IMR-90 (cell line): ENCODE measurements at regions not wholly inside any gene's neighbourhood (a gene's known extent, or its start where the extent isn't known, plus 50 kb on each side); places are given as distances from the start of the nearest gene placed in this dataset.

ENCODE experiments used
- ATAC-seq: fragments of 200-7000 bp; cut with Tn5 transposase; 2 replicates; pipeline ENCODE4 v1.9.1; 2020; ENCODE audit warnings: low read depth, mild to moderate bottlenecking, moderate library complexity
- BruUV-seq: library from RNA; stranded (reverse); fragments of 400-500 nt; replicated peaks from 2 replicates; lab custom pipeline; 2021; lab: Mats Ljungman, UMichigan
- CTCF ChIA-PET: fragments of 300-600 bp; formaldehyde crosslinking; extraction: SDS; loops from one replicate; lab custom pipeline; 2021; ENCODE audit warnings: antibody characterized with exemption; lab: Yijun Ruan, JAX
- POLR2A ChIA-PET: fragments of 300-600 bp; sonication (Branson Sonifier 250); formaldehyde crosslinking; loops from one replicate; lab custom pipeline; 2022; ENCODE audit warnings: antibody characterized with exemption; ENCODE audit not compliant: unreplicated experiment; lab: Charles Lee
- DNase-seq: peaks from one replicate; pipeline ENCODE4 v3.0.0; 2013
- H2AFZ ChIP-seq: replicated peaks from 2 replicates; pipeline ENCODE3; 2013; ENCODE audit warnings: low read length, mild to moderate bottlenecking; ENCODE audit not compliant: poor library complexity
- H2AK5ac ChIP-seq: 2 replicates; pipeline ENCODE4 v1.6.1; 2013; ENCODE audit warnings: low read depth, low read length, inconsistent platforms
- H2AK9ac ChIP-seq: replicated peaks from 2 replicates; pipeline ENCODE3; 2013; ENCODE audit warnings: mild to moderate bottlenecking, low read depth, low read length, moderate library complexity; ENCODE audit not compliant: poor library complexity
- H2BK120ac ChIP-seq: 2 replicates; pipeline ENCODE4 v1.6.1; 2013; ENCODE audit warnings: low read depth, low read length, inconsistent platforms
- H2BK15ac ChIP-seq: 3 replicates; pipeline ENCODE4 v1.6.1; 2013; ENCODE audit warnings: low read depth, low read length, inconsistent platforms
- H2BK20ac ChIP-seq: 2 replicates; pipeline ENCODE4 v1.6.1; 2013; ENCODE audit warnings: low read depth, mild to moderate bottlenecking, inconsistent platforms, low read length, moderate library complexity
- H2BK5ac ChIP-seq: 2 replicates; pipeline ENCODE4 v1.6.1; 2013; ENCODE audit warnings: mild to moderate bottlenecking, low read depth, low read length, inconsistent platforms; ENCODE audit not compliant: poor library complexity, severe bottlenecking
- H3K14ac ChIP-seq: replicated peaks from 2 replicates; pipeline ENCODE4 v1.6.1; 2013; ENCODE audit warnings: low read depth, low read length, inconsistent platforms
- H3K18ac ChIP-seq: 2 replicates; pipeline ENCODE4 v1.6.1; 2013; ENCODE audit warnings: low read depth, low read length, control low read depth
- H3K23ac ChIP-seq: 2 replicates; pipeline ENCODE4 v1.6.1; 2013; ENCODE audit warnings: low read depth, low read length, inconsistent platforms
- H3K27ac ChIP-seq: 2 replicates; pipeline ENCODE4 v1.5.1; 2013; ENCODE audit warnings: mild to moderate bottlenecking, control low read depth, low read length; ENCODE audit not compliant: insufficient read depth
- H3K27me3 ChIP-seq: 2 replicates; pipeline ENCODE4 v1.6.1; 2013; ENCODE audit warnings: low read length; ENCODE audit not compliant: control insufficient read depth, insufficient read depth
- H3K36me3 ChIP-seq: 2 replicates; pipeline ENCODE4 v1.6.1; 2013; ENCODE audit warnings: low read length, mixed read lengths; ENCODE audit not compliant: control insufficient read depth, insufficient read depth
- H3K4ac ChIP-seq: 2 replicates; pipeline ENCODE4 v1.6.1; 2013; ENCODE audit warnings: low read depth, low read length, inconsistent platforms
- H3K4me1 ChIP-seq: 2 replicates; pipeline ENCODE4 v1.6.1; 2013; ENCODE audit warnings: low read length, mixed read lengths; ENCODE audit not compliant: control insufficient read depth, insufficient read depth
- H3K4me2 ChIP-seq: 2 replicates; pipeline ENCODE4 v1.6.1; 2013; ENCODE audit warnings: low read depth, mild to moderate bottlenecking, control low read depth, low read length, moderate library complexity
- H3K4me3 ChIP-seq: 2 replicates; pipeline ENCODE4 v1.5.1; 2013; ENCODE audit warnings: low read depth, mild to moderate bottlenecking, control low read depth, low read length, moderate library complexity; ENCODE audit not compliant: insufficient read depth
- H3K56ac ChIP-seq: 2 replicates; pipeline ENCODE4 v1.6.1; 2013; ENCODE audit warnings: low read length, inconsistent platforms; ENCODE audit not compliant: insufficient read depth; ENCODE audit errors: extremely low read depth
- H3K79me1 ChIP-seq, 2 experiments: 2 replicates each; pipeline ENCODE4 v1.6.1; 2013; ENCODE audit warnings: low read length in 2 of 2, inconsistent platforms in 1 of 2, low read depth in 1 of 2
- H3K9ac ChIP-seq: 2 replicates; pipeline ENCODE4 v1.6.1; 2013; ENCODE audit warnings: low read depth, low read length, control low read depth
- H3K9me1 ChIP-seq: 2 replicates; pipeline ENCODE4 v1.6.1; 2013; ENCODE audit warnings: low read length, inconsistent platforms; ENCODE audit not compliant: insufficient read depth
- H3K9me3 ChIP-seq: 2 replicates; pipeline ENCODE4 v1.6.1; 2013; ENCODE audit warnings: low read length; ENCODE audit not compliant: control insufficient read depth, insufficient read depth
- H4K20me1 ChIP-seq: 2 replicates; pipeline ENCODE4 v1.6.1; 2013; ENCODE audit warnings: low read length, inconsistent platforms; ENCODE audit not compliant: insufficient read depth
- H4K5ac ChIP-seq: 2 replicates; pipeline ENCODE4 v1.6.1; 2013; ENCODE audit warnings: mild to moderate bottlenecking, low read depth, low read length, control low read depth
- H4K8ac ChIP-seq, 2 experiments: 2 replicates each; pipeline ENCODE4 v1.6.1; 2013; ENCODE audit warnings: low read depth in 2 of 2, low read length in 2 of 2, control low read depth in 1 of 2, inconsistent platforms in 1 of 2
- H4K91ac ChIP-seq: 2 replicates; pipeline ENCODE4 v1.6.1; 2013; ENCODE audit warnings: low read depth, low read length, inconsistent platforms; ENCODE audit not compliant: insufficient read depth
- CEBPB ChIP-seq: IDR thresholded peaks from 2 replicates; pipeline ENCODE4 v1.6.1; 2012; ENCODE audit warnings: low read depth, low read length, improper control_type of control experiment
- ELK1 ChIP-seq: fragments of 150-350 bp; IDR thresholded peaks from 2 replicates; pipeline ENCODE4 v1.6.1; 2016; ENCODE audit warnings: low read depth, mild to moderate bottlenecking, low read length, moderate library complexity, borderline replicate concordance
- MAFK ChIP-seq: IDR thresholded peaks from 2 replicates; pipeline ENCODE4 v1.6.1; 2012; ENCODE audit warnings: low read depth, low read length, improper control_type of control experiment
- MXI1 ChIP-seq: IDR thresholded peaks from 2 replicates; pipeline ENCODE4 v1.6.1; 2012; ENCODE audit warnings: low read depth, mild to moderate bottlenecking, low read length, moderate library complexity, borderline replicate concordance
- NFE2L2 ChIP-seq: fragments of 150-350 bp; IDR thresholded peaks from 2 replicates; pipeline ENCODE4 v1.6.1; 2016; ENCODE audit warnings: low read depth, mild to moderate bottlenecking, low read length
- RAD21 ChIP-seq: IDR thresholded peaks from 2 replicates; pipeline ENCODE4 v1.6.1; 2012; ENCODE audit warnings: low read length, improper control_type of control experiment
- SMC3 ChIP-seq: fragments of 150-350 bp; IDR thresholded peaks from 2 replicates; pipeline ENCODE4 v1.6.1; 2016; ENCODE audit warnings: low read depth, mild to moderate bottlenecking, antibody characterized with exemption, low read length, moderate library complexity
- USF2 ChIP-seq: fragments of 150-350 bp; IDR thresholded peaks from 2 replicates; pipeline ENCODE4 v1.6.1; 2017; ENCODE audit warnings: mild to moderate bottlenecking, antibody characterized with exemption, low read length, low read depth
- WGBS, 2 experiments: methylation state at CpG; one replicate each; pipeline versions ENCODE4 v1.1.5 to v1.1.7; 2013; ENCODE audit warnings: missing lambda C conversion rate in 2 of 2; ENCODE audit not compliant: insufficient read length in 1 of 2; ENCODE audit errors: extremely low coverage in 2 of 2; 5-methylcytosine and 5-hydroxymethylcytosine counted together
- dilution Hi-C: fragments of 300-500 bp; cut with HindIII; formaldehyde crosslinking; loops from one replicate; pipeline ENCODE4 v1.14.3; 2018; ENCODE audit warnings: low sequenced_read_pairs; ENCODE audit not compliant: unreplicated experiment
- in situ Hi-C: fragments of 300-500 bp; cut with MboI; formaldehyde crosslinking; loops from 3 replicates; pipeline ENCODE4 v1.14.3; 2019; ENCODE audit warnings: low sequenced_read_pairs, inconsistent platforms, mixed read lengths
- intact Hi-C: fragments of 100-400 bp; cut with micrococcal nuclease; formaldehyde crosslinking; loops from 2 replicates; pipeline ENCODE4 v1.10.0; 2022
- TF ChIP-seq, protein P1 (sequence below): conservative IDR thresholded peaks from 2 replicates; pipeline ENCODE4 v1.5.1; 2012; ENCODE audit warnings: mild to moderate bottlenecking, low read depth, low read length, improper control_type of control experiment

- dilution Hi-C loops: no loop called here
- ATAC-seq (no peak), DNase-seq (no peak)
- intact Hi-C loops: no loop called here
- H3K23ac ChIP-seq: no peak overlapping the region
- H2AFZ ChIP-seq: no peak overlapping the region
- no TSS peak for BruUV-seq
- no peaks in the 10 kb centered on the region for H3K27me3 ChIP-seq
- CTCF ChIA-PET: no interaction called here
- H2BK20ac ChIP-seq: no peak overlapping the region
- no peak overlapping the region for H2AK9ac ChIP-seq
- no peak overlapping the region for H2AK5ac ChIP-seq
- TF ChIP-seq USF2 (no peak), MAFK (no peak), ELK1 (no peak), SMC3 (no peak), RAD21 (no peak), MXI1 (no peak), CEBPB (no peak), NFE2L2 (no peak)
- TF ChIP-seq, protein P1, sequence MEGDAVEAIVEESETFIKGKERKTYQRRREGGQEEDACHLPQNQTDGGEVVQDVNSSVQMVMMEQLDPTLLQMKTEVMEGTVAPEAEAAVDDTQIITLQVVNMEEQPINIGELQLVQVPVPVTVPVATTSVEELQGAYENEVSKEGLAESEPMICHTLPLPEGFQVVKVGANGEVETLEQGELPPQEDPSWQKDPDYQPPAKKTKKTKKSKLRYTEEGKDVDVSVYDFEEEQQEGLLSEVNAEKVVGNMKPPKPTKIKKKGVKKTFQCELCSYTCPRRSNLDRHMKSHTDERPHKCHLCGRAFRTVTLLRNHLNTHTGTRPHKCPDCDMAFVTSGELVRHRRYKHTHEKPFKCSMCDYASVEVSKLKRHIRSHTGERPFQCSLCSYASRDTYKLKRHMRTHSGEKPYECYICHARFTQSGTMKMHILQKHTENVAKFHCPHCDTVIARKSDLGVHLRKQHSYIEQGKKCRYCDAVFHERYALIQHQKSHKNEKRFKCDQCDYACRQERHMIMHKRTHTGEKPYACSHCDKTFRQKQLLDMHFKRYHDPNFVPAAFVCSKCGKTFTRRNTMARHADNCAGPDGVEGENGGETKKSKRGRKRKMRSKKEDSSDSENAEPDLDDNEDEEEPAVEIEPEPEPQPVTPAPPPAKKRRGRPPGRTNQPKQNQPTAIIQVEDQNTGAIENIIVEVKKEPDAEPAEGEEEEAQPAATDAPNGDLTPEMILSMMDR: no peak
- H3K4ac ChIP-seq: no peak overlapping the region
- H3K4me1 ChIP-seq: no peaks in the 10 kb centered on the region
- H3K14ac ChIP-seq: no peak overlapping the region
- no peak overlapping the region for H2BK15ac ChIP-seq
- in situ Hi-C loops: no loop called here
- no peak overlapping the region for H3K18ac ChIP-seq
- H3K56ac ChIP-seq: no peak overlapping the region
- H4K8ac ChIP-seq: no peak overlapping the region
- no peak overlapping the region for H3K4me2 ChIP-seq
- H2BK120ac ChIP-seq: no peak overlapping the region
- H3K9ac ChIP-seq: no peak overlapping the region
- no CpG with 5 or more reads among the region's 7 CpGs for WGBS, 2 experiments
- H4K20me1 ChIP-seq: no peaks in the 10 kb centered on the region
- H4K91ac ChIP-seq: no peak overlapping the region
- no peak overlapping the region for H3K27ac ChIP-seq
- POLR2A ChIA-PET: no interaction called here
- peaks cover 57% of the 10 kb centered on the region for H3K9me3 ChIP-seq
- no peaks in the 10 kb centered on the region for H3K9me1 ChIP-seq
- H2BK5ac ChIP-seq: no peak overlapping the region
- H3K79me1 ChIP-seq: no peaks in the 10 kb centered on the region
- H3K36me3 ChIP-seq: no peaks in the 10 kb centered on the region
- H4K5ac ChIP-seq: no peak overlapping the region
- H3K4me3 ChIP-seq: no peak overlapping the region
Observed at GRCh38 chr12:34598352-34598827, 576.1 kb downstream of the ALG10 start.
